ENCODE measurements at regions not wholly inside any gene's neighbourhood (a gene's known extent, or its start where the extent isn't known, plus 50 kb on each side); places are given as distances from the start of the nearest gene placed in this dataset.
"Not testable (repeated sequence)": the region's sequence is repeated elsewhere in the genome, so short reads cannot be mapped to it uniquely, and the experiment has no call there.

DNA sequence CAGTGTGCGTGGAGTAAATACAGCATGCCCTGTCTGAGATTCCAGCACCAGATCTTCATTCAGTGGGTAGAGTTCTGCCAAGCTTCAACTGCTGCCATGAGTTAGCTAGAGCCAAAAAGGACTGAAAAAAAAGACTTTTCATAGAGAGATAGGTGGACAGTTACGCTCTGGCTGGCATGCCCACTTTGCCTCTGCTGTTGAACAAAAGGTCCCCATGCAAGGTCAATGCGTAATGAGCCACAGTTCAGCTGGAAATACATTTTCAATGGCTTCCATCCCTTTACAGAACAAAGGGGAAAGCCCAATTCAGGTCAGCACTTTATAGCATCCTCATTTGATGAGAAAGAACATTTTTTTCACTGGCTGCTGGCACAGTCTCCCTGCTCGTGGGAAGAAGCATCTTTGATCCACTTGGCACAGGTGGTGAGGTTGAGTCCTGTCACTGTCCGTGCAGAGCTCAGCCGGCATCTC lies 86.9 kb upstream of the ERCC6L2 start:
- no peak for DNase-seq (ENCODE audit: low read depth)
- TF ChIP-seq, protein P1, sequence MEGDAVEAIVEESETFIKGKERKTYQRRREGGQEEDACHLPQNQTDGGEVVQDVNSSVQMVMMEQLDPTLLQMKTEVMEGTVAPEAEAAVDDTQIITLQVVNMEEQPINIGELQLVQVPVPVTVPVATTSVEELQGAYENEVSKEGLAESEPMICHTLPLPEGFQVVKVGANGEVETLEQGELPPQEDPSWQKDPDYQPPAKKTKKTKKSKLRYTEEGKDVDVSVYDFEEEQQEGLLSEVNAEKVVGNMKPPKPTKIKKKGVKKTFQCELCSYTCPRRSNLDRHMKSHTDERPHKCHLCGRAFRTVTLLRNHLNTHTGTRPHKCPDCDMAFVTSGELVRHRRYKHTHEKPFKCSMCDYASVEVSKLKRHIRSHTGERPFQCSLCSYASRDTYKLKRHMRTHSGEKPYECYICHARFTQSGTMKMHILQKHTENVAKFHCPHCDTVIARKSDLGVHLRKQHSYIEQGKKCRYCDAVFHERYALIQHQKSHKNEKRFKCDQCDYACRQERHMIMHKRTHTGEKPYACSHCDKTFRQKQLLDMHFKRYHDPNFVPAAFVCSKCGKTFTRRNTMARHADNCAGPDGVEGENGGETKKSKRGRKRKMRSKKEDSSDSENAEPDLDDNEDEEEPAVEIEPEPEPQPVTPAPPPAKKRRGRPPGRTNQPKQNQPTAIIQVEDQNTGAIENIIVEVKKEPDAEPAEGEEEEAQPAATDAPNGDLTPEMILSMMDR (IDR thresholded peaks at IDR 0.05; ENCODE audit: control insufficient read depth, extremely low read depth, insufficient read depth) = no peak
- H3K4me3 ChIP-seq (ENCODE audit: low read depth, low read length) = no peak overlapping the region

DNA sequence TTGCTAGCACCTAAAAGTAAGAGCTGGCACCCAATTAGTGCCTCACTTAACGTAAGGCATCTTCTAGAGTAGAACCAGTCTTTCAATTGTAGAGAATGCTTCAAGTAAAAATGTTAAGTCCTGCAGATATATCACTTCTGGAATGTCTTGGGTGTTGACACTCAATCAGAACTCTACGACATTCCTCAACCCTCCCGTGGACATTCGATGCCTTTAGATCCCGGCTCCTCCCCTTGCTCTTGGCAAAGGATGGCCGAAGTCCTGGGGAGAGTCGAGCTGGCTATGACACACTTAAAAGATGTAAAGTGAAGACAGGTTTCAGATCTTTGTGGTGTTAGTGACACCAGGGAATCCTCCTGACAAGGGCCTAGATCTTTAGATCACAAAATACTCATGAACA lies 87.5 kb upstream of the ERCC6L2 start:
- TF ChIP-seq, protein P1 (IDR thresholded peaks at IDR 0.05; ENCODE audit: control insufficient read depth, extremely low read depth, insufficient read depth) = no peak
- no peak for DNase-seq (ENCODE audit: low read depth)
- H3K4me3 ChIP-seq (ENCODE audit: low read depth, low read length) = no peak overlapping the region

DNA sequence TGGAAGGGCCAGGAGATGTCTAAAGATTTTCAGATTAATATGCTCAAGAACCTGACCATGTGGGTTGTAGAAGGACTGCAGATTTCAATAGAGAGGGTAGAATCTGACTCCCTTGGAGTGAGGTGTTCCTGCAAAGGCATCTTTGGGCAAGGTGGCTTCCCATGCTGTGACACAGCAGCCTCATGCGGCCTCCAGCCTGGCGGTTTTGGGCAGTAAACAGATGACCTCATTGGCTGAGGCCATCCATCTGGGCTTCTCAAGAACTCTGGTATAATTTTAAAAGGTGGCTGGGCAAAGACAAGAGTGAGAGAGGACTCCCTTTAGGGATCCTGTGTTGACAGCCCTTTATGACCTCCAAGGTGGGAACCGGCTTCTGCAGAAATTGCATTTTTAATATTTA lies 90.3 kb upstream of the ERCC6L2 start:
- TF ChIP-seq, protein P1 (IDR thresholded peaks at IDR 0.05; ENCODE audit: control insufficient read depth, extremely low read depth, insufficient read depth) = no peak
- DNase-seq (ENCODE audit: low read depth) = no peak
- H3K4me3 ChIP-seq (ENCODE audit: low read depth, low read length) = no peak overlapping the region

DNA sequence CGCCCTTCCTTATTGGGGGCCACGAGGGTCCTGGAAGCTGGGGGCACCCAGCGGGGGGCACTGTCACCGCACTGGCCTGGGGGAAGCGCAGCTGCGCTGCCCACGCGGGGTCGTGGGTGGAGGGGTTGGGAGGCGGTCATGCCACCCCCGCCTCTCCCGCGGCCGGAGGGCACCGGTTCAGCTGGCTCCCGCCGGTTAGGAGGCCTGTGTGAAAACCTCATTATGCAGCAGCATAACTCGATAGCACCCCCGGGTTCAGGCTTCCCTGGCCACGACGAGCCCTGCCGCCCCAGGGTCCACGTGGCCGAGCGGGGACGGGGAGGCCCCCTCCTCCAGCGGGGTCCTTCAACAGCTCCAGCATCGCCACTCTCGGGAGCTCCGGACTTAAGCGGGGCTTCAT lies 91.2 kb upstream of the ERCC6L2 start:
- DNase-seq (ENCODE audit: low read depth) = no peak
- TF ChIP-seq, protein P1 (IDR thresholded peaks at IDR 0.05; ENCODE audit: control insufficient read depth, extremely low read depth, insufficient read depth) = no peak
- H3K4me3 ChIP-seq (ENCODE audit: low read depth, low read length) = no peak overlapping the region

DNA sequence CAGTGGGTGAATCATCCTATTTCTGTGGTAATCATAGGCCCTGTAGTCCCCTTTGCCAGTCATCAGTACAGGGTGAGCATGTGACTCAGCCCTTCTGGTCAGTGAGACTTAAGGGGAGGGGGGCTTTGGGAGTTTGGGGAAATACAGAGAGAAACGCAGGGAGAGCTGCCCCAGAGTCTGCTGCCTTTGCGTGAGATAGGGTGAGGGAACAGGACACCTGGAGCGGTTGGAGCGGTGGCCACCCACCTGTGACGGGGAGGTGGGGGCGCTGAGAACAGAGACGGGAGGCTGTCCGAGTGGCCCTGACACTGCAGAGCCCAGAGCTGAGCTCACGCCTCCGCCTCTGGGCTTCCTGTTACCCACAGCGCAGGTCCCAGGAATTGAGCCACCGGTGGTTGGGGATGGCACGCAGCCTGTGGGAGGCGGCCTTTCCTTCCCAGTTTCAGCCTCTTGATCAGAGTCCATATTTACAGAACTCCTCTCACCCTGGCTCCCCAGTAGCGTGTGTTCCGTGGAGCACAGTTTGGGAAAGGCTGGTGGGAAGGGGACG lies 92.0 kb upstream of the ERCC6L2 start:
- DNase-seq (ENCODE audit: low read depth) = no peak
- TF ChIP-seq, protein P1 (IDR thresholded peaks at IDR 0.05; ENCODE audit: control insufficient read depth, extremely low read depth, insufficient read depth) = no peak
- no peak overlapping the region for H3K4me3 ChIP-seq (ENCODE audit: low read depth, low read length)

DNA sequence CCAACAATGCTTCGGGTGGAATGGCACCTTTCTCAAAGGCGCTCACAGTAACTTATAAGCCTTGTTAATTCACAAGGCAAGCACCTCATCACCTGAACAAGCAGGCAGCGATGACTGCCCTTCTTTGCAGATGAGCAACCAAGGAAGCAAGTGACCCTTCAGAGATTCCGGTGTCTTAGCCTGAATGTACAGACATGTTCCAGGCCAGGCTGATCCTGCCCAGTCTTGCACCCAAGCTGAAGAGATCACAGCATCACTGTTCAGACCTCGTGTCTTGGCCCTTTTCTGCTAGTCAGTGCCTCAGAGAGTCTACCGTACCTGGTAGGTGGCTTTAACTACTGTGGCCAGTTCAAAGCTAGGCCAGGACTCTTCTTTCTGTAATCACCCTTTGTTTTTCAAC lies 94.7 kb upstream of the ERCC6L2 start:
- no peak overlapping the region for H3K4me3 ChIP-seq (ENCODE audit: low read depth, low read length)
- no peak for DNase-seq (ENCODE audit: low read depth)
- TF ChIP-seq, protein P1 (IDR thresholded peaks at IDR 0.05; ENCODE audit: control insufficient read depth, extremely low read depth, insufficient read depth) = no peak

DNA sequence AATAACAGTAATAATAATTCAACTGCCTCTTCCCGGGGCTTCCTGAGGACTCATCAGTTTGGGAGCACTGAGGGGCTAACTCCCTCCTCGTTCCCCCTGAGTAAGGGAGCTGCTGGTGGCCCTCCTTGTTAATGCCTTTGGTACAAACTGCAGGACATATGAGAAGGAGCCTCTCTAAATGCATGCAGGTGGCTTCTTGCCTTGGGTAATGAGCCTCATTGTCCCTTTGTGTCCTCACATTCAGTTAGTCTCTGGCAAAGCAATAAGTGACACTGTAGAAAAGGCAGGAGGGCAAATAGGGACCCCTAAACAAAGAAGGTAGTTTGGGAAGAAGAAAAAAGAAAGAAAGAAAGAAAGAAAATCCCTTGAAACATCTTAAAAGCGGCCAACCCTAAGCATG lies 95.4 kb upstream of the ERCC6L2 start:
- TF ChIP-seq, protein P1 (IDR thresholded peaks at IDR 0.05; ENCODE audit: control insufficient read depth, extremely low read depth, insufficient read depth) = no peak
- no peak for DNase-seq (ENCODE audit: low read depth)

DNA sequence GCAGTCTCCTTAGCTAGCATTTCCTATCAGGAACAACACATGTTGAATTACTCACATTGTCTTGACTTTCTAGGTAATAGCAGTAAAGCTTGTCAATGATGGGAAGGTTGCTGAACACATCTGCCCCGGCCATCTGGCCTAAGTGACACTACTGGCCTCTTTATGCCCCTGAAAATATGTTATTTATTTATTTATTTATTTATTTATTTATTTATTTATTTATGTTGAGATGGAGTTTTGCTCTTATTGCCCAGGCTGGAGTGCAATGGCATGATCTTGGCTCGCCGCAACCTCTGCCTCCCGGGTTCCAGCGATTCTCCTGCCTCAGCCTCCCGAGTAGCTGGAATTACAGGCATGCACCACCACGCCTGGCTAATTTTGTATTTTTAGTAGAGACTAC lies 95.9 kb upstream of the ERCC6L2 start:
- not testable (repeated sequence) for DNase-seq (ENCODE audit: low read depth); H3K4me3 ChIP-seq (ENCODE audit: low read depth, low read length)

More for the DNA sequence above, 95.4 kb upstream of the ERCC6L2 start:
- H3K4me3 ChIP-seq (ENCODE audit: low read depth, low read length) = no peak overlapping the region
